H9 (cell line): ENCODE measurements at regions not wholly inside any gene's neighbourhood (a gene's known extent, or its start where the extent isn't known, plus 50 kb on each side); places are given as distances from the start of the nearest gene placed in this dataset.

Experiments
- DNase-seq: peaks from one replicate; pipeline ENCODE4 v3.0.0-alpha.2; 2017
- H2AFZ ChIP-seq: one replicate; pipeline ENCODE4 v1.6.1; 2013; ENCODE audit warnings: mild to moderate bottlenecking, low read length, control low read depth, moderate library complexity
- H2AK5ac ChIP-seq: 2 replicates; pipeline ENCODE4 v1.6.1; 2013; ENCODE audit warnings: low read length, control low read depth, mixed read lengths; ENCODE audit not compliant: insufficient read length
- H2BK120ac ChIP-seq: one replicate; pipeline ENCODE4 v1.6.1; 2013; ENCODE audit warnings: low read depth, mild to moderate bottlenecking, low read length, control low read depth, inconsistent platforms; ENCODE audit not compliant: poor library complexity, severe bottlenecking
- H2BK12ac ChIP-seq: 2 replicates; pipeline ENCODE4 v1.6.1; 2013; ENCODE audit warnings: low read length, control low read depth, mixed read lengths, low read depth; ENCODE audit not compliant: insufficient read length
- H2BK15ac ChIP-seq: 2 replicates; pipeline ENCODE4 v1.6.1; 2013; ENCODE audit warnings: low read depth, low read length, control low read depth
- H2BK20ac ChIP-seq: one replicate; pipeline ENCODE4 v1.6.1; 2013; ENCODE audit warnings: low read depth, mild to moderate bottlenecking, low read length, control low read depth, inconsistent platforms; ENCODE audit not compliant: poor library complexity, severe bottlenecking
- H2BK5ac ChIP-seq: 2 replicates; pipeline ENCODE4 v1.6.1; 2013; ENCODE audit warnings: low read length, control low read depth, mixed read lengths; ENCODE audit not compliant: insufficient read length
- H3K14ac ChIP-seq: 2 replicates; pipeline ENCODE4 v1.6.1; 2013; ENCODE audit warnings: low read length, control low read depth; ENCODE audit not compliant: insufficient read depth
- H3K18ac ChIP-seq: 2 replicates; pipeline ENCODE4 v1.6.1; 2013; ENCODE audit warnings: low read depth, mild to moderate bottlenecking, mixed read lengths, low read length, control low read depth; ENCODE audit not compliant: insufficient read length
- H3K23ac ChIP-seq: 2 replicates; pipeline ENCODE4 v1.6.1; 2013; ENCODE audit warnings: low read length, control low read depth, mixed read lengths, low read depth; ENCODE audit not compliant: insufficient read length
- H3K23me2 ChIP-seq: 2 replicates; pipeline ENCODE4 v1.6.1; 2013; ENCODE audit warnings: low read depth, mild to moderate bottlenecking, mixed read lengths, low read length, control low read depth; ENCODE audit not compliant: insufficient read length, poor library complexity, severe bottlenecking
- H3K27ac ChIP-seq: 2 replicates; pipeline ENCODE4 v1.5.1; 2013; ENCODE audit warnings: low read length, control low read depth, mixed read lengths, low read depth; ENCODE audit not compliant: insufficient read length
- H3K27me3 ChIP-seq: 2 replicates; pipeline ENCODE4 v1.6.1; 2013; ENCODE audit warnings: low read length, control low read depth, inconsistent platforms; ENCODE audit not compliant: insufficient read depth
- H3K4ac ChIP-seq: 2 replicates; pipeline ENCODE4 v1.6.1; 2013; ENCODE audit warnings: low read depth, mild to moderate bottlenecking, control low read depth, inconsistent platforms, low read length, moderate library complexity
- H3K4me1 ChIP-seq: 2 replicates; pipeline ENCODE4 v1.6.1; 2013; ENCODE audit warnings: low read length, control low read depth, inconsistent platforms; ENCODE audit not compliant: insufficient read depth
- H3K4me2 ChIP-seq: 2 replicates; pipeline ENCODE4 v1.6.1; 2013; ENCODE audit warnings: low read length, control low read depth, mixed read lengths; ENCODE audit not compliant: insufficient read length, insufficient read depth
- H3K56ac ChIP-seq: 2 replicates; pipeline ENCODE4 v1.6.1; 2013; ENCODE audit warnings: low read depth, mild to moderate bottlenecking, mixed read lengths, low read length, control low read depth; ENCODE audit not compliant: insufficient read length
- H3K79me1 ChIP-seq: 2 replicates; pipeline ENCODE4 v1.6.1; 2013; ENCODE audit warnings: low read depth, mild to moderate bottlenecking, moderate library complexity, low read length, control low read depth, inconsistent platforms; ENCODE audit not compliant: insufficient read depth, poor library complexity, severe bottlenecking
- H3K79me2 ChIP-seq: 2 replicates; pipeline ENCODE4 v1.6.1; 2013; ENCODE audit warnings: low read length, control low read depth, inconsistent platforms; ENCODE audit not compliant: insufficient read depth
- H3K9ac ChIP-seq: 2 replicates; pipeline ENCODE4 v1.6.1; 2013; ENCODE audit warnings: low read length, control low read depth, mixed read lengths; ENCODE audit not compliant: insufficient read length; ENCODE audit errors: extremely low read depth
- H3K9me3 ChIP-seq: one replicate; pipeline ENCODE4 v1.6.1; 2013; ENCODE audit warnings: low read depth, low read length, inconsistent platforms; ENCODE audit not compliant: control insufficient read depth
- H3T11ph ChIP-seq: one replicate; pipeline ENCODE4 v1.6.1; 2013; ENCODE audit warnings: mild to moderate bottlenecking, low read length, control low read depth, inconsistent platforms
- H4K20me1 ChIP-seq: one replicate; pipeline ENCODE4 v1.6.1; 2013; ENCODE audit not compliant: control insufficient read depth, insufficient read length, insufficient read depth
- H4K5ac ChIP-seq: 2 replicates; pipeline ENCODE4 v1.6.1; 2013; ENCODE audit warnings: low read depth, mild to moderate bottlenecking, mixed read lengths, low read length, control low read depth; ENCODE audit not compliant: insufficient read length
- H4K8ac ChIP-seq: replicated peaks from 2 replicates; pipeline ENCODE4 v1.6.1; 2013; ENCODE audit warnings: low read length, control low read depth, mixed read lengths, low read depth; ENCODE audit not compliant: insufficient read length
- H4K91ac ChIP-seq: 2 replicates; pipeline ENCODE4 v1.6.1; 2013; ENCODE audit warnings: low read depth, mild to moderate bottlenecking, moderate library complexity, mixed read lengths, low read length, control low read depth; ENCODE audit not compliant: insufficient read length
- H3K27ac Mint-ChIP-seq, 3 experiments: 2 replicates in 2 of 3; 3 replicates in 1 of 3; pipeline ENCODE4 v1.8.0; 2020 to 2021; ENCODE audit warnings: mixed read lengths in 3 of 3, mild to moderate bottlenecking in 1 of 3, moderate library complexity in 1 of 3
- H3K27me3 Mint-ChIP-seq: 2 replicates; pipeline ENCODE4 v1.8.0; 2021; ENCODE audit warnings: low read depth, mild to moderate bottlenecking, moderate library complexity, mixed read lengths
- H3K36me3 Mint-ChIP-seq, 3 experiments: 2 replicates in 2 of 3; 3 replicates in 1 of 3; pipeline ENCODE4 v1.8.0; 2020 to 2021; ENCODE audit warnings: low read depth in 3 of 3, mixed read lengths in 3 of 3; ENCODE audit not compliant: insufficient read depth in 1 of 3
- H3K4me1 Mint-ChIP-seq, 2 experiments: 2 replicates each; pipeline ENCODE4 v1.8.0; 2020; ENCODE audit warnings: mixed read lengths in 2 of 2
- H3K4me3 Mint-ChIP-seq, 2 experiments: 2 replicates in 1 of 2; 3 replicates in 1 of 2; pipeline ENCODE4 v1.8.0; 2020 to 2021; ENCODE audit warnings: mild to moderate bottlenecking in 2 of 2, mixed read lengths in 2 of 2, moderate library complexity in 1 of 2
- H3K9me3 Mint-ChIP-seq, 2 experiments: 2 replicates in 1 of 2; 3 replicates in 1 of 2; pipeline ENCODE4 v1.8.0; 2020; ENCODE audit warnings: mild to moderate bottlenecking in 2 of 2, mixed read lengths in 2 of 2, moderate library complexity in 1 of 2
- CTCF ChIP-seq: fragments of 200-600 bp; sonication (generic); conservative IDR thresholded peaks from 3 replicates; pipeline ENCODE4 v1.8.0; 2021; ENCODE audit warnings: antibody characterized with exemption, mild to moderate bottlenecking

GRCh38 chr2:188845692-188846091 is 128.5 kb upstream of the COL3A1 start:
- Histone ChIP-seq H3K4ac (no peak overlapping the region), H3K4me1 (no peaks in the 10 kb centered on the region), H2AK5ac (no peak overlapping the region), H3K4me2 (no peak overlapping the region), H4K8ac (no peak overlapping the region), H3K14ac (no peak overlapping the region), H3K23ac (no peak overlapping the region), H2BK20ac (no peak overlapping the region), H3K56ac (no peak overlapping the region), H3K27ac (no peak overlapping the region), H2BK12ac (no peak overlapping the region), H3K79me1 (no peaks in the 10 kb centered on the region), H3K27me3 (no peaks in the 10 kb centered on the region), H2BK15ac (no peak overlapping the region), H3T11ph (no peak overlapping the region), H4K91ac (no peak overlapping the region), H3K9ac (no peak overlapping the region), H3K23me2 (no peaks in the 10 kb centered on the region), H4K5ac (no peak overlapping the region), H3K79me2 (no peaks in the 10 kb centered on the region), H3K9me3 (no peaks in the 10 kb centered on the region), H2BK120ac (no peak overlapping the region), H3K18ac (no peak overlapping the region), H2AFZ (no peak overlapping the region), H4K20me1 (no peaks in the 10 kb centered on the region), H2BK5ac (no peak overlapping the region)
- Mint-ChIP-seq H3K27ac (no peak overlapping the region), H3K4me3 (no peak overlapping the region), H3K4me1 (no peaks in the 10 kb centered on the region), H3K27me3 (no peaks in the 10 kb centered on the region), H3K9me3 (peaks cover 0 to 3% of the 10 kb centered on the region in 2 experiments; a peak in 3 of 5 replicates), H3K36me3 (no peaks in the 10 kb centered on the region)
- no peak for DNase-seq
- no peak for TF ChIP-seq CTCF
